GM19463 (cell line): ENCODE measurements at regions not wholly inside any gene's neighbourhood (a gene's known extent, or its start where the extent isn't known, plus 50 kb on each side); places are given as distances from the start of the nearest gene placed in this dataset.

Source experiments
- ATAC-seq: cut with Tn5 transposase; IDR thresholded peaks from one replicate; pipeline ENCODE4 v1.9.1; 2021; ENCODE audit warnings: mild to moderate bottlenecking, moderate library complexity; ENCODE audit not compliant: unreplicated experiment

- no peak for ATAC-seq
Measured at GRCh38 chr2:221330436-221330835, 241.7 kb downstream of the EPHA4 start.

- ATAC-seq = no peak
Measured at GRCh38 chr2:221334481-221335218, 237.5 kb downstream of the EPHA4 start.

- no peak for ATAC-seq
Measured at GRCh38 chr2:221335219-221335752, 236.8 kb downstream of the EPHA4 start.

- no peak for ATAC-seq
Measured at GRCh38 chr2:221336967-221337366, 235.1 kb downstream of the EPHA4 start.

GRCh38 chr2:221337957-221338685 is 234.0 kb downstream of the EPHA4 start:
- peak; percentile 74 for ATAC-seq

- ATAC-seq = no peak
Measured at GRCh38 chr2:221342388-221342787, 229.7 kb downstream of the EPHA4 start.

- ATAC-seq = no peak
Measured at GRCh38 chr2:221343524-221343923, 228.6 kb downstream of the EPHA4 start.

- ATAC-seq = no peak
Measured at GRCh38 chr2:221345516-221345915, 226.6 kb downstream of the EPHA4 start.

GRCh38 chr2:221346411-221346810 is 225.7 kb downstream of the EPHA4 start:
- ATAC-seq = no peak

- no peak for ATAC-seq
Measured at GRCh38 chr2:221347471-221347870, 224.6 kb downstream of the EPHA4 start.

GRCh38 chr2:221350616-221351015 is 221.5 kb downstream of the EPHA4 start:
- ATAC-seq = no peak

- ATAC-seq = no peak
Measured at GRCh38 chr2:221353201-221353600, 218.9 kb downstream of the EPHA4 start.

GRCh38 chr2:221360312-221360711 is 211.8 kb downstream of the EPHA4 start:
- no peak for ATAC-seq

- ATAC-seq = no peak
Measured at GRCh38 chr2:221360742-221361141, 211.4 kb downstream of the EPHA4 start.

GRCh38 chr2:221361633-221362032 is 210.5 kb downstream of the EPHA4 start:
- ATAC-seq = no peak

GRCh38 chr2:221364672-221365071 is 207.4 kb downstream of the EPHA4 start:
- ATAC-seq = no peak
